Panc1 (cell line): ENCODE measurements at regions not wholly inside any gene's neighbourhood (a gene's known extent, or its start where the extent isn't known, plus 50 kb on each side); places are given as distances from the start of the nearest gene placed in this dataset.

ENCODE experiments used
- CTCF ChIP-seq: fragments of 450-650 bp; IDR thresholded peaks from 2 replicates; pipeline ENCODE4 v1.5.1; 2017; ENCODE audit warnings: mild to moderate bottlenecking
- TCF7L2 ChIP-seq: IDR thresholded peaks from 2 replicates; pipeline ENCODE4 v1.6.1; 2011; ENCODE audit warnings: mild to moderate bottlenecking, low read depth, low read length, inconsistent platforms

- TF ChIP-seq TCF7L2, result no peak
- TF ChIP-seq CTCF, result no peak
These were observed 163.9 kb downstream of the SMAD6 start for GRCh38 chr15:66865622-66866611.
